PC-9 (cell line): ENCODE measurements at regions not wholly inside any gene's neighbourhood (a gene's known extent, or its start where the extent isn't known, plus 50 kb on each side); places are given as distances from the start of the nearest gene placed in this dataset.

Experiments used
- CTCF ChIP-seq: fragments of 200-600 bp; sonication (generic); conservative IDR thresholded peaks from 2 replicates; pipeline ENCODE4 v1.6.1; 2017; ENCODE audit warnings: mixed run types, antibody characterized with exemption, mild to moderate bottlenecking, moderate library complexity
- EZH2 ChIP-seq: fragments of 200-600 bp; sonication (generic); IDR thresholded peaks from 2 replicates; pipeline ENCODE4 v1.8.0; 2017; ENCODE audit warnings: antibody characterized with exemption, low read depth

- TF ChIP-seq CTCF (no peak), EZH2 (no peak)
These were observed 894.7 kb downstream of the ADGRL2 start for GRCh38 chr1:82695443-82695842.
